Fibroblast of villous mesenchyme (primary cell): ENCODE measurements at regions not wholly inside any gene's neighbourhood (a gene's known extent, or its start where the extent isn't known, plus 50 kb on each side); places are given as distances from the start of the nearest gene placed in this dataset.

Experiments
- DNase-seq: peaks from one replicate; pipeline ENCODE4 v3.0.0-alpha.2; 2010; ENCODE audit warnings: low read depth
- H3K4me3 ChIP-seq: 2 replicates; pipeline ENCODE4 v1.5.1; 2011; ENCODE audit warnings: low read depth, mild to moderate bottlenecking, low read length
- TF ChIP-seq, protein P1 (sequence below): IDR thresholded peaks from 2 replicates; pipeline ENCODE4 v1.5.1; 2012; ENCODE audit warnings: low read depth, mild to moderate bottlenecking, low read length; ENCODE audit not compliant: insufficient read depth

DNA sequence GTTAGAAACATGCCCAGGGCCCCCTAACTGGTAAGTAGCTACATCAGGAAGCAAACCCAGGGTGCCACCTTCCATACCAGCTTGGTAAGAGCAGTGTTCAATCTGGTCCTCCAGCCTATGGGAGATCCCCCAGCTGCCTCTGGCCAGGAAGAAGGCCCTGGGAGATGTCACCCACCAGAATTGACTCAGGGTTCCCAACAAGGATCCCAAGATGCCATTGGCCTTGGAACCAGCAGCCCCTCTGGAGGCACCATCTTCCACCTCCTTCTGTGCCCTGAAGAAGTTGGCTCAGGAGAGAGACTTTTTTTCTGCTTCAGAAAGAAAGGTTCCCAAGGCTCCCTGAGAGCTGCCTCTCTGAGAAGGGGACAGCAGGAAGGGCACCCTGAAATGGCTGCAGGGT, 56.6 kb upstream of the IL17B start:
- peak; percentile 21 for DNase-seq
- TF ChIP-seq, protein P1, sequence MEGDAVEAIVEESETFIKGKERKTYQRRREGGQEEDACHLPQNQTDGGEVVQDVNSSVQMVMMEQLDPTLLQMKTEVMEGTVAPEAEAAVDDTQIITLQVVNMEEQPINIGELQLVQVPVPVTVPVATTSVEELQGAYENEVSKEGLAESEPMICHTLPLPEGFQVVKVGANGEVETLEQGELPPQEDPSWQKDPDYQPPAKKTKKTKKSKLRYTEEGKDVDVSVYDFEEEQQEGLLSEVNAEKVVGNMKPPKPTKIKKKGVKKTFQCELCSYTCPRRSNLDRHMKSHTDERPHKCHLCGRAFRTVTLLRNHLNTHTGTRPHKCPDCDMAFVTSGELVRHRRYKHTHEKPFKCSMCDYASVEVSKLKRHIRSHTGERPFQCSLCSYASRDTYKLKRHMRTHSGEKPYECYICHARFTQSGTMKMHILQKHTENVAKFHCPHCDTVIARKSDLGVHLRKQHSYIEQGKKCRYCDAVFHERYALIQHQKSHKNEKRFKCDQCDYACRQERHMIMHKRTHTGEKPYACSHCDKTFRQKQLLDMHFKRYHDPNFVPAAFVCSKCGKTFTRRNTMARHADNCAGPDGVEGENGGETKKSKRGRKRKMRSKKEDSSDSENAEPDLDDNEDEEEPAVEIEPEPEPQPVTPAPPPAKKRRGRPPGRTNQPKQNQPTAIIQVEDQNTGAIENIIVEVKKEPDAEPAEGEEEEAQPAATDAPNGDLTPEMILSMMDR = no peak

DNA sequence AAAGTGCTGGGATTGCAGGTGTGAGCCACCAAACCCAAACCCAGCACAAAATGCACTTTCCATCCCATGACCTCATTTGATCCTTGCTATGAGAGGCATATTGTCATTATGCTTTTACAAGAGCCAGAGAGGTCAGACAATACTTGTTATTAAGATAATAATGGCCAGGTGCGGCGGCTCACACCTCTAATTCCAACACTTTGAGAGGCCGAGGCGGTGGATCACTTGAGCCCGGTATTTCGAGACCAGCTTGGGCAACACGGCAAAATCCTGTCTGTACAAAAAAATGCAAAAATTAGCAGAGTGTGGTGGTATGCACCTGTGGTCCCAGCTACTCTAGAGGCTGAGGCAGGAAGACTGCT, 55.9 kb upstream of the IL17B start:
- DNase-seq = peak; percentile 19

More for the DNA sequence above, 56.6 kb upstream of the IL17B start:
- H3K4me3 ChIP-seq = no peak overlapping the region

DNA sequence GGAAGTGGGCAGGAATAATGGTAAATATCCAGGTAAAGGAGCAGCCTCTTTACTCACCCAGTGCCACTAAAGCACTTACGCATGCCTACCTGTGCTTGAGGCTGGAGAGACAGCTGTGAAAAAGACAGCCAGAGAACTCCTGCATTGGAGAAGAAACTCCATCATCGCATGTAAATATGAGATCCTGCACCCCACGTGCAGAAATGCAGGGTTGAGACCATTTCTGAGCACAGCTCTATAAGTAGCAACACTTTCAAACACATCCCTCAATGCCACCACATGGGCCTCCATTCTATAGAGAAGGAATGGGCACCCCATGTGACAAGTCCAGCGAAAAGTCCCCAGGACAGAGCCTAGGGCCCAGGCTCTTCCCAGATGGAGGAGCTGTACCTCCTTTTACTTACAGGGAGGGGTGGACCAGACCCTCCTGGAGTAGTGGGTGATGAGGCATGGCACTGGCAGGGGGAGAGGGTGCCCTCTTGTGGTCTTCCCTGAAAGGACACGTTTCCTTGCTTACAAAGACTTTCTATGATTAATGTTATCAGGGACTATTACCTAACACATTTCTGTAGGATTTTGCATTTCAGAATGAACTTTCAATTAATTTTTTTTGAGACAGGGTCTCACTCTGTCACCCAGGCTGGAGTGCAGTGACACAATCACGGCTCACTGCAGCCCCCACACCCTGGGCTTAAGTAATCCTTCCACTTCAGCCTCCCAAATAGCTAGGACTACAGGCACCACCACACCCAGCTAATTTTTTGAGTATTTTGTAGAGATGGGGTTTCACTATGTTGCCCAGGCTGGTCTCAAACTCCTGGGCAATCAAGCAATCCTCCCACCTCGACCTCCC, 55.3 kb upstream of the IL17B start:
- H3K4me3 ChIP-seq = no peak overlapping the region
- TF ChIP-seq, protein P1 = peak; percentile 90
- DNase-seq = peak; percentile 88

More for the DNA sequence above, 55.9 kb upstream of the IL17B start:
- no peak overlapping the region for H3K4me3 ChIP-seq
- TF ChIP-seq, protein P1 = no peak

DNA sequence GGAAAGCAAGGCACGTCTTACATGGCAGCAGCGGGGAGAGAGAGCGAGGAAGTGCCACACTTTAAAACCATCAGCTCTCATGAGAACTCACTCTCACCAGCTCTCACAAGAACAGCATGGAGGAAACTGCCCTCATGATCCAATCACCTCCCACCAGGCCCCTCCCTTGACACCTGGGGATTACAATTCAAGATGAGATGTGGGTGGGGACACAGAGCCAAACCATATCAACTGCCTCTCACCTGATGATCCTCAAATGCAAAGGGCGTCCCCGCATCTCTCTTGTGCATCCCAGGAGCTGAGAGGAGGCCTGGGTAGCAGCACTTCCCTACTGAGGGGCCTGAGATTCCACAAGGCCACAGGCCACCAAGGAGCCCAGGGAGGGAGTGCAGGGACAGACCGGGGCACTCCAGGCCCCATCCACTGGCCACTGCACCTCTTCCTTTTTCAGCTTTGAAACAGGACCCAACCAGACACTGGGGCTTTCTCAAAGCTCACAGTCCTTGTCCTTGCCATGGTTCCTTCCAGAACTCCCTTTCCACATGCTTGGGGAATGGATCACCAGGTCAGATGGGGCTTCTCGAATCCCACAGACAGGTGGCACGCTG, 54.5 kb upstream of the IL17B start:
- TF ChIP-seq, protein P1 = no peak
- peak; percentile 81 for DNase-seq
- no peak overlapping the region for H3K4me3 ChIP-seq

DNA sequence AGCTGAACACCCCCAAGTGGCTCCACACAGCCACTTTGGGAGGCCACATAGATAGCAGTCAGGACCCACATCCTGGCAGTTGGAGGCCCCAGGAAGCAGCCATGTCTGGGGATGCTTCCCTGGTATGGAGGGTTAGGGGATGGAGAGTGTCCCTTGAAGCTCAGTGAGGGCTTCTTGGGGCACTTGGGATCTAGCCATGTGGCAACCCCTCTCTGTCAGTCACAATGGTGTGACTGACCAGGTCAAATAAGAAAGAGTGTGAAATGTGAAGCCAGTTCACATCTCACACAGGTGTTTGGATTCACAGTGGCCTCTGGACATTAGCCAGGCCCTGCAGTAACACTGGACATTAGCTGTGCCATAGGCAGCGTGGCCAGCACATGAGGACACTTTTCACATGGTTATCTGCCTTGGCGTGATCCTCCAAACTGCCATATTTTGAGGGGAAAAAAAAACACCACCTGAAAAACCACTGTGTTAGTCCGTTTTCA, 53.9 kb upstream of the IL17B start:
- no peak overlapping the region for H3K4me3 ChIP-seq

DNA sequence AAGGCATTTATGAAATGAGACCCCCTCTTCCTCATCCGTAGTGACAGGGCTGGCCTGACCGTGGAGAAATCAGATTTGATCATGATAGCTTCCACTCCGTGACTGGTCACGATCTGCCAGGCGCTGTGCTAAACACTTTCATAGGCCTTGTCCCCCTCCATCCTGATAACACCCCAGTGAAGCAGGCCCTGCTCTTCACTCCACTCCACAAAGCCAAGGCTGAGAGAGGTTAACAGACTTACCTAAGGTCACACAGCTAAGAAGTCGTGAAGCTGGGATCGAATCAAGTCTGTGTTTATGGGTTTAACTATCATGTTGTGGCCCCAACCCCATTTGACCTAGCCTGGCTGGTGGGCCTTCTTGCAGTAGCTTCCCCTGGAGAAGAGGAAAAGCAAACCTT, 53.3 kb upstream of the IL17B start:
- DNase-seq = peak; percentile 55
- TF ChIP-seq, protein P1 = no peak
- H3K4me3 ChIP-seq = no peak overlapping the region

More for the DNA sequence above, 53.9 kb upstream of the IL17B start:
- TF ChIP-seq, protein P1 = no peak
- DNase-seq = peak; percentile 67
